ENCODE measurements at regions not wholly inside any gene's neighbourhood (a gene's known extent, or its start where the extent isn't known, plus 50 kb on each side); places are given as distances from the start of the nearest gene placed in this dataset.

GRCh38 chr12:34348836-34349672 lies 326.8 kb downstream of the ALG10 start:
- Histone ChIP-seq H3K27me3 (no peaks in the 10 kb centered on the region), H3K4me1 (no peaks in the 10 kb centered on the region), H3K4me3 (no peak overlapping the region), H3K27ac (no peak overlapping the region), H3K9me3 (peaks cover 7% of the 10 kb centered on the region), H3K36me3 (no peaks in the 10 kb centered on the region)
- DNase-seq (ENCODE audit: extremely low spot score in 2 of 2): no peak
- intact Hi-C loops (cut with DNase I): no loop called here
- TF ChIP-seq POLR2AphosphoS5 (IDR thresholded peaks at IDR 0.05; ENCODE audit: insufficient read depth in 1 of 2, low read depth in 1 of 2) (no peak), POLR2A (IDR thresholded peaks at IDR 0.05) (no peak), CTCF (IDR thresholded peaks at IDR 0.05) (no peak)

DNA sequence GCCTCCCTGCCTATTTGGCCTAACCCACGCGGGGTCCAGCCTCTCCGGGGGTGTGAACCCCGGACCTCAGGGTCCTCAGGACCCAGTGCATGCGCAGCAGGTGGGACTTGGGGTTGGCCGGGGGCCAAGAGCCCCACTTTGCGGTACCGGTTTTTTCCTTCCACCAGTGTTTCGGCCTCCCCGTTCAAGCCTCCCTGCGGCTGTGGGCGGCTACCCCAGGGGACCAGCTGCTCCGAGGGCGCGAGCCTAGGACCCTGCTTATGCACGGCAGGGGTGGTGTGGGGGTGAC lies 327.3 kb downstream of the ALG10 start:
- no peak for DNase-seq (ENCODE audit: extremely low spot score in 2 of 2)
- H3K4me1 ChIP-seq: no peaks in the 10 kb centered on the region
- H3K27ac ChIP-seq: no peak overlapping the region
- H3K36me3 ChIP-seq: no peaks in the 10 kb centered on the region
- no peak for TF ChIP-seq POLR2A (IDR thresholded peaks at IDR 0.05)
- no peak for TF ChIP-seq POLR2AphosphoS5 (IDR thresholded peaks at IDR 0.05; ENCODE audit: insufficient read depth in 1 of 2, low read depth in 1 of 2)
- TF ChIP-seq CTCF (IDR thresholded peaks at IDR 0.05): no peak
- intact Hi-C loops (cut with DNase I): no loop called here
- H3K9me3 ChIP-seq: peaks cover 7% of the 10 kb centered on the region
- no peaks in the 10 kb centered on the region for H3K27me3 ChIP-seq
- H3K4me3 ChIP-seq: no peak overlapping the region

- Histone ChIP-seq H3K36me3 (no peaks in the 10 kb centered on the region), H3K9me3 (peaks cover 7% of the 10 kb centered on the region), H3K27me3 (no peaks in the 10 kb centered on the region), H3K27ac (no peak overlapping the region), H3K4me1 (no peaks in the 10 kb centered on the region), H3K4me3 (no peak overlapping the region)
- DNase-seq (ENCODE audit: extremely low spot score in 2 of 2): no peak
- intact Hi-C loops (cut with DNase I): no loop called here
- no peak for TF ChIP-seq CTCF (IDR thresholded peaks at IDR 0.05)
Observed at GRCh38 chr12:34350092-34351041, 328.1 kb downstream of the ALG10 start.

DNA sequence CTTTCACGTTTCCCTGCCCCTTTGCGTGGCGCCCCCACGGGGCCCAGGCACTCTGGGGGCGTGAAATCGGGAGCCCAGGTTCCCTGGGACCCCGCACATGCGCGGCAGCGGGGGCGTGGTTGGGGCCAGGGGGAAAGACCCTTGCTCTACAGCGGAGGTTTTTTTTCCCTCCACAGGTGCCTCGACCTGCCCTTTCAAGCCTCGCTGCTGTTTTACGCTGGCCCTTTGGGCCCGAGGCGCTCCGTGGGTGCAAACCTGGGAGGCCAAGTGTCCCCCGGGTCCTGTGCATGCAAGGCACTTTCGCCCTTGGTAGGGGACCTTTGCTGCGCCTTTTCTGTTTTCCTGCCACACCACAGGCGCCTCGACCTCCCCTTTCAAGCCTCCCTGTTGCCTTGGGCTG lies 329.8 kb downstream of the ALG10 start:
- H3K9me3 ChIP-seq: peaks cover 7% of the 10 kb centered on the region
- intact Hi-C loops (cut with DNase I): no loop called here
- TF ChIP-seq POLR2A (IDR thresholded peaks at IDR 0.05): no peak
- TF ChIP-seq POLR2AphosphoS5 (IDR thresholded peaks at IDR 0.05; ENCODE audit: insufficient read depth in 1 of 2, low read depth in 1 of 2): no peak
- TF ChIP-seq CTCF (IDR thresholded peaks at IDR 0.05): no peak
- H3K36me3 ChIP-seq: no peaks in the 10 kb centered on the region
- no peak for DNase-seq (ENCODE audit: extremely low spot score in 2 of 2)
- H3K27me3 ChIP-seq: no peaks in the 10 kb centered on the region
- H3K4me3 ChIP-seq: no peak overlapping the region
- H3K4me1 ChIP-seq: no peaks in the 10 kb centered on the region
- no peak overlapping the region for H3K27ac ChIP-seq

Measured in vagina (tissue), 2 donors.